Spleen (tissue), 7 donors: ENCODE measurements at regions not wholly inside any gene's neighbourhood (a gene's known extent, or its start where the extent isn't known, plus 50 kb on each side); places are given as distances from the start of the nearest gene placed in this dataset.

Experiments
- POLR2A ChIP-seq, 3 donors: fragments of 450-650 bp; IDR thresholded peaks; one replicate each; pipeline ENCODE4 v1.5.1; 2017; ENCODE audit warnings: antibody characterized with exemption in 3 of 3, mild to moderate bottlenecking in 1 of 3
- POLR2AphosphoS5 ChIP-seq, 3 donors: sonication (generic); formaldehyde crosslinking; IDR thresholded peaks; one replicate each; pipeline ENCODE4 v1.5.1; 2017; ENCODE audit warnings: antibody characterized with exemption in 3 of 3
- TF ChIP-seq, protein P1 (sequence below), 11 experiments: fragments of 200-600 bp in 7 of 11; fragments of 450-650 bp in 4 of 11; sonication (generic) in 4 of 11; IDR thresholded peaks in 8 of 11; conservative IDR thresholded peaks in 3 of 11; 1 replicate in 7 of 11; 2 replicates in 4 of 11; pipeline versions ENCODE4 v1.4.0 to v1.8.0; 2016 to 2021; ENCODE audit warnings: antibody characterized with exemption in 11 of 11, inconsistent platforms in 4 of 11, mild to moderate bottlenecking in 1 of 11
- donor health status: DM: no; HTN: no; CAD: no; lungs with moderate emphysema.
- donor health status: DM: no; HTN: no; CAD: no.
- donor health status: DM: no; HTN: no; CAD: no.

DNA sequence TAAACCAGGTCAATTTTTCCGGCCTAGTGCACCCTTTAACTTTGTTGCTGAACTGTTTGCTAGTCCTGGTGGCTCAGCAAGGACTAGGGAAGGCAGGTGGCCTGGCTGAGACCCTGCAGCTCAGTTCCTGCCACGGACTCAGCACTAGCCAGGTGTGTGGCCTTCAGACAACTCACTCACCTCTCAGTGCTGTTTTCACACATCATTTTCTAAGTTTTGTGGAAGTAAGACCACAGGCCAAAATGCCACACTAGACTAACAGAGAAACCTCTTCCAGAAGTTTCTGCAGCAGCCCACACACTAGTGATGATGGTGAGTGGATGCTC lies 65.9 kb upstream of the SLC1A4 start:
- TF ChIP-seq, protein P1, sequence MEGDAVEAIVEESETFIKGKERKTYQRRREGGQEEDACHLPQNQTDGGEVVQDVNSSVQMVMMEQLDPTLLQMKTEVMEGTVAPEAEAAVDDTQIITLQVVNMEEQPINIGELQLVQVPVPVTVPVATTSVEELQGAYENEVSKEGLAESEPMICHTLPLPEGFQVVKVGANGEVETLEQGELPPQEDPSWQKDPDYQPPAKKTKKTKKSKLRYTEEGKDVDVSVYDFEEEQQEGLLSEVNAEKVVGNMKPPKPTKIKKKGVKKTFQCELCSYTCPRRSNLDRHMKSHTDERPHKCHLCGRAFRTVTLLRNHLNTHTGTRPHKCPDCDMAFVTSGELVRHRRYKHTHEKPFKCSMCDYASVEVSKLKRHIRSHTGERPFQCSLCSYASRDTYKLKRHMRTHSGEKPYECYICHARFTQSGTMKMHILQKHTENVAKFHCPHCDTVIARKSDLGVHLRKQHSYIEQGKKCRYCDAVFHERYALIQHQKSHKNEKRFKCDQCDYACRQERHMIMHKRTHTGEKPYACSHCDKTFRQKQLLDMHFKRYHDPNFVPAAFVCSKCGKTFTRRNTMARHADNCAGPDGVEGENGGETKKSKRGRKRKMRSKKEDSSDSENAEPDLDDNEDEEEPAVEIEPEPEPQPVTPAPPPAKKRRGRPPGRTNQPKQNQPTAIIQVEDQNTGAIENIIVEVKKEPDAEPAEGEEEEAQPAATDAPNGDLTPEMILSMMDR (IDR thresholded peaks at IDR 0.05 in 8 of 11, conservative IDR thresholded peaks at IDR 0.05 in 3 of 11), result no peak
- TF ChIP-seq POLR2A (IDR thresholded peaks at IDR 0.05), result no peak
- no peak for TF ChIP-seq POLR2AphosphoS5 (IDR thresholded peaks at IDR 0.05)
